ENCODE measurements at regions not wholly inside any gene's neighbourhood (a gene's known extent, or its start where the extent isn't known, plus 50 kb on each side); places are given as distances from the start of the nearest gene placed in this dataset.

DNA sequence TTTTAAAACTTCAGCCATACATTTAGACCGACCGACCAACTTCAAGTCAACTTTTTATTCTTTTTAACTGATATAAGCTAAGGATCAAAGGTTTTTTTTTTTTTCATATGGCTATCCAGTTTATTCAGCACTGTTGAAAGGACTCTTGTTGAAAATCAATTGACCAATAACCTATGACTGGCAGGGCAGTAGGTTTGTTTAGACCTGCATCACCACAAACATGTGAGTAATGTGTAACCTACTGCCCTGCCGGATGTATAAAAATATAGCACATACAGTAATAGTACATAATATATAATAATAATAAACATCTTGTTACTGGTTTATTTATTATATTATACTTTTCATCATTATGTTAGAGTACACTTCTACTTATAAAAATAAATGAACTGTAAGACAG, 434.6 kb upstream of the SEMA3A start:
- no peak for DNase-seq (ENCODE audit: low spot score)

- no peak for DNase-seq (ENCODE audit: low spot score)
Measured at GRCh38 chr7:84627250-84627649, 432.7 kb upstream of the SEMA3A start.

- no peak for DNase-seq (ENCODE audit: low spot score)
Measured at GRCh38 chr7:84624927-84625326, 430.3 kb upstream of the SEMA3A start.

GRCh38 chr7:84624527-84624926, 429.9 kb upstream of the SEMA3A start:
- no peak for DNase-seq (ENCODE audit: low spot score)

DNA sequence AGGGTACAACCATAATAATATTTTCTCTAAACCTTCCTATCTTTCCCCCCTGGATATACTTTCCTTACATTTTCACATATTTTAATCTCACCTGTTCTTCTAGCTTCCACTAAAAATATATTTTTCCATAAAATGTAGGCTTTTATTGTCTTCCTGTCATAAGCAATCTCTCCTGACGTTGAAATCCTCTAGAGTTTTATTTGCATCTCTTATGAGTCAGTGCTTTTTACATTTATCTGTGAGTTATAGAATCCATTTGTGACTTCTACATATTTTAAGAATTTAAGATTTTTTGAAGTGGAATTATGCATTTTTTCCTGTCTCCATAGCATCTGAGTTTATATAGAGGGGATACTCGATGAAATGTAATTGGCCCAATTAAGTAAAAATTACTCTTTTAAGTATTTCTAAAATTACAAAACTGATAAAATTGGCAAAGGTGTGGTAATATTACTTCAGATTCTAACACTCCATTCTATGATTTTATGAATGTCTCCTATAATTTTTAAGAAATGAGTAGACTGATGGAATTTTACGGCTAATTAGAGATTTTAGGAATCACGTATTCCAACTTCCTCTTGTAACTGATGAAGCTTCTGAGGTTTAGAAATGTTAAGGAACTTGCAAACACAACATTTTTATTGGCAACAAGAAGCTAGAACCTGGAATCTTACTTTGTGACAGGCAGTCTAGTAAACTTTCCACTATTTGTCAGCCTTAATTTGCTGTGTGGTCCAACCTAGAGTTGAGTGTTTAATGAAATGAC, 422.9 kb upstream of the SEMA3A start:
- DNase-seq (ENCODE audit: low spot score): no peak

- no peak for DNase-seq (ENCODE audit: low spot score)
Measured at GRCh38 chr7:84614821-84615501, 420.4 kb upstream of the SEMA3A start.

DNA sequence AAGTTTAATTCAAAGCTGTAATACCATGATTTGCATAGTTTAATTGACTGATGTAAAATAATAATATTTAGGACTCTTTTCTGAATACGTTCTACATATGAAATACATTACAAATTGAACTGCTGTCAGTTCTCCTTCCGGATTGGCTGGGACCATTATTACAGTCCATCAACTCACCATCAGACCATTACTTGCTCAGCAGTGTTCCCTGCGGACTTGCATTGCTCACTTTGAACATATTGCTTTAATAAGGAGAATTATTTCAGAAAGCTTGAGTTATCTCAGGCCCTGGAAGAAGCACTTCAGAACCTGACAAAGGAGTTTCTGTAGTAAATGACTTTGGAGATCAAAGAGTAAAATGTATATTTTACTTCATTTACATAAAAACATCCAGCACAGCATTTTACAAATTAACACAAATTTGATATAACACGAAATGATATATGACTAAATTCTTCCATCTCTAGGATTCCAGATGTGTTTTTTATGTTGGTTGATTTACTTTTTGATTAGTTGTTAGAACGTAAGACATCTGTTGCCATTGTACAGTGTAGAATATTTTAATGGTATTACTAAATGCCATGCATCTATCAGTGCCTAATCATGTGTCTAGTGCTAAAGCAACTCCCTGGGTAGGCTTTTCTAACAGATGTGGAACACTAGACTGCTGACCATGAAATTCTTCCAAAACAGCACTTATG, 418.5 kb upstream of the SEMA3A start:
- DNase-seq (ENCODE audit: low spot score): no peak

DNA sequence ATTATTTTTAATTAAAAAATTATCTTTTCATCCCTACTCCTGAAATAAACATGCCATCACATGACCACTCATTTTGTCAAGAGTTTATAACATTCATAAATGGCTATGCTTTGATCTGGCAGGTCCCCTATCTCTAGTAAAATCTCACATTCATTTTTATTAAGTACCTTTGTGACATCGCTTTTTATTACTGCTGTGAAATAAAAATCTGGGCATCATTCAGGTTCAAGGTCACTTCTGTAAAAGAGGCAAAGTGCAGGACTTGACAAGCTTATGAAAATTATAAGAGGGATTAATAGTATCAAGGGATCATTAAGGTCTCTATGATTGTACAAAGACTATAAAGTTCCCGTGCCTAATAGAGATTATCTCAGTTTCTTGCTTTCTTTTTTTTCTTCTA, 416.8 kb upstream of the SEMA3A start:
- DNase-seq (ENCODE audit: low spot score): no peak

GRCh38 chr7:84610390-84610789, 415.8 kb upstream of the SEMA3A start:
- DNase-seq (ENCODE audit: low spot score): no peak

- no peak for DNase-seq (ENCODE audit: low spot score)
Measured at GRCh38 chr7:84605301-84605700, 410.7 kb upstream of the SEMA3A start.

GRCh38 chr7:84603545-84603944, 409.0 kb upstream of the SEMA3A start:
- DNase-seq (ENCODE audit: low spot score): no peak

GRCh38 chr7:84595026-84595425, 400.4 kb upstream of the SEMA3A start:
- DNase-seq (ENCODE audit: low spot score): no peak

DNA sequence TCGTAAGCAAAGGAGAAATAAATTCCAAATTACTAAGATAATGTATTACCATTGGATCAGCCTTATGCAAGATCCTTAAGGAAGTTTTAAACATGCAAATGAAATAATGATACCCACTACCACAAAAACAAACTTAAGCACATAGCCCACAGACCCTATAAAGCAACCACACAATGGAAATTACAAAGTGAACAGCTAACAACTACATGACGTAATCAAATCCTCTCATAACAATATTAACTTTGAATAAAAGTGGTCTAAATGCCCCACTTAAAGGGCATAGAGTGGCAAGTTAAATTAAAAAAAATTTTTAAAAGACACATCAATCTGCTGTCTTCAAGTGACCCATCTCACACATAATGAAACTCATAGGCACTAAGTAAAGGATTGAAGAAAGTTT, 397.3 kb upstream of the SEMA3A start:
- DNase-seq (ENCODE audit: low spot score): no peak

DNA sequence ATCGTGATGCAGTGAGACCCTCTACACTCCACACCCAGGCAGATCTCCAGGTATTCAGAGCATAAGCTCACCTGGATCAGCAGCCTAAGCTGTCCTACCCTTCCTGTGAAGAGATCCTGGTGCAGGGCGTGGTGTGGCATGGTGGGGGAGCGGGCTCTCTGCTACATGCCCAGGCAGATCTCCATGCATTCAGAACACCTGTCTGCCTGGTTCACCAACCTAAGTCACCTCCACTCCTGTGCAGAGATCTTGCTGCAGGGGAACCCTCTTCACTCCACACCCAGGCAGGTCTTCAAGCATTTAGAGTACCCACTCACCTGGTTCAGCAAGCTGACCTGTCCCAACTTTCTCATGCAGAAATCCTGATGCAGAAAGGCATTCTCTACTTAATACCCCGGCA, 394.4 kb upstream of the SEMA3A start:
- peak; percentile 43 for DNase-seq (ENCODE audit: low spot score)

GRCh38 chr7:84583331-84583730, 388.7 kb upstream of the SEMA3A start:
- DNase-seq (ENCODE audit: low spot score): no peak

DNA sequence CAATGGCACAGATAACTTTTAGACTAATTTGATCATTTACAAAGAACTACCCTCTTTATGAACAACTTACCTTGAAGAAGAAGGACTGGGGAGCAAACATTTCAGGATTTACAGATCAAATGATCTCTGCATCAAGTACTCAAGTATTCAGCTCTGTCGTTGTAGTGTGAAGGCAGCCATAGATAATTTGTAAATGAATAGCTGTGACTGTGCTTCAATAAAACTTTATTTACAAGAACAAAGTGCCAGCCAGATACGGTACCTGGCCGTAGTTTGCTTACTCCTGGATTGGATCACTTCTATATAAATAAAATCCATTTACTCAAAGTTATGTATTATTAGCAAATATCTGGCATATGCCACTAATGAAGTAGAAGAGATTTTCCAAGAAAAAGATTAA, 388.2 kb upstream of the SEMA3A start:
- no peak for DNase-seq (ENCODE audit: low spot score)

DNA sequence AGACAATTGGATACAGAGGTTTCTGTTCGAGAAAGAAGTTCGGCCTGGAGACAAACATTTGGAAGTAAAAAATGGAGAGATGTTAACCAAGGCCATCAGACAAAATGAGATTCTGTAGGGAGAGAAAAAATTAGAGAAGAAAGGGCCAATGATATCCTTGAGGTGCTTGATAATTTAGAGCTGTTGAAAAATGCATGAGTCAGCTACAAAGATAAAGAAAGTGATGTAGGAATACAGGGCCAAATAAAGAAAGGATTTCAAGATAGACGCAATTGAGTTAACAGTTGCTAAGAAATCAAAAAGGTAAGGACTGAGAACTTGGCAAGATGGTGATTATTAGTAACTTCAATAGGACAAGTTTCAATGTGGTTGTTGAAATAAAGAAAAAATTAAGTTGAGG, 384.2 kb upstream of the SEMA3A start:
- no peak for DNase-seq (ENCODE audit: low spot score)

DNA sequence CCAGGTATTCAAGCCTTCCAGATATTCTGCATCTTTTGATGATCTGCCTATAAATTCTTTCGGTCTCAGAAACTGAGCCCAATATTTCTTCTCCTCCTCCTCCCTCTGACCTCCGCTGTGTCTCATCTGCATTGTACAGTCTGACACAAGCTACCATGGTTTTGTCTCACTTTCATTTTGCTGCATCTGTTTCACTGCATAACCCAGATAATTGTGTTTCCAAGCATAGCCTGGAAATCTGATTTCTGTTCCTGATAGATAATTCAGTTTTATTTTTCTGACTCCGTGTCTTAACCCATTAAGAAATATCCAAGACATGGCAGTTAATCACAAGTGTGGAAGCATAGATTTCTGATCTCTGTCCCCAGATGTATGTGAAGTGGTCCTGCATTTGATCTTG, 374.2 kb upstream of the SEMA3A start:
- DNase-seq (ENCODE audit: low spot score): no peak

DNA sequence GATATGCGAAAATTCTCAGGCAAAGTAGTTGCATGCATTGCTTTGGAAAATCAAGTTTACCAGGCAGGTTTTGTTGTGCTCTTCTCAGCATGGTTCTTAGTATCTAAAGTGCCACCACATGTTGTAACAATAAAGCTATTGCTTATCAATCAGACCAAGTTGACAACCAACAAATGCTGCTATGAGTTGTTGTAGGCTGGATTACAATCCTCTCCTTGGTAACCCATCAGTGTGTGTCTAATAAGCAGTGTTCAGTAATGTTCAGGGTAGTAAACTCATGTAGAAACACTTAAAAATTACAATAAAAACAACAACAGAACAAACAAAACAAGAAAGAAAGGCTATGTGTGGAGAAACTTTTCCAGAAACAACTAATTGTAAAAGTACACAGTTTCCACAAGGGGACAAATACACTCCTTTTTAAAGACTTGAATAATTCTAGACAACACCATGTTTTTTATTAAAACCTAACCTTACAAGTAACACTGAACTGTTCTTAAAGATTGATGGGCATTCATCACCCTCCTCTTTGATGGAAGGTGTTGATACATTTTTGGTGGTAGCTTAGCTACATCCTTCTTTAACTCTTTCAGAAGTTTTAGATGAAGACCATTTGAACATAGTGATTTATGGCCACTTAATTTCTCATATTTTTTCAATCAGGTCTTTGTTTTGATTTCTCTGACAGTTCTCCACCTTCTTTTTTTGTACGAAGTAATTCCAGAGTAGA, 370.9 kb upstream of the SEMA3A start:
- no peak for DNase-seq (ENCODE audit: low spot score)

DNA sequence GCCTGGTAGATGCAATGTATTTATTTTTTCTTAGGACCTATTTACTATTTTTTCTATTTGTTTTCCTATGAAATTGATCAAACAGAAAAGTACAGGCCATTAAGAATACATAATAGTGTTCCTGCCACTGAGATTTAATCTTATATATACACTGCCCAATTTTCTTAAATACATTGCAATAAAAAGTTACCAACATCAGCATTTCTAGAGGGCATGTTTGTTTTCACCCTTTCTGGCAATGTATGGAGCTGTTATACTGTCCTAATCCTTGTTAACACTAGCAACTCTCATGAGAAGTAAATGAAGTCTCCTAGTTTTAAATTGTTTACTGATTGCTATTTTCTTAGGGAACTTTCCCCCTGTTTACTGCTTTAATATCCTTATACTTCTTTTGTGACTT, 359.1 kb upstream of the SEMA3A start:
- DNase-seq (ENCODE audit: low spot score): no peak

DNA sequence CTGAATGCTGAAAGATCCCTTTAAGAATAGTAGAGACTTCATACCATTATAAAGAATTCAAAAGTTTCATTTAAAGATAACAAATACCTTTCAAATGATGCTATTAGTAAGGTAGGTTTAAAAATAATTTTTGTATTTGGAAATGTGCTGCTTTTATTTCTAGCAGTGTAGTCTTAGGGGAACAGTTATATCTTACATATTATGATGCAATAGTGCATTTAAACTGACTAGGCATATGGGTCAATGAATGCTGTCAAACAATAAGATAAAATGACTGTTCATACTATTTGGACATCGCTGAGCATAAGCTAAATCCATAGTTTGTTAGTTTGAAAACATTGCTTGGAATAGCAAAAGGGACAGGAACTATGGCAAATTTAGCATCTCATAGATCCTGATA, 354.8 kb upstream of the SEMA3A start:
- no peak for DNase-seq (ENCODE audit: low spot score)

Measured in ureter (tissue), 1 donor.